Smooth muscle cell (in vitro differentiated cells): ENCODE measurements at regions not wholly inside any gene's neighbourhood (a gene's known extent, or its start where the extent isn't known, plus 50 kb on each side); places are given as distances from the start of the nearest gene placed in this dataset.

Experiments used
- DNase-seq: peaks from one replicate; lab custom pipeline; 2025; ENCODE audit not compliant: unreplicated experiment; lab: John Stamatoyannopoulos, UW
- H2AFZ ChIP-seq: fragments of 200-600 bp; sonication (generic); 2 replicates; pipeline ENCODE4 v1.6.0; 2016; ENCODE audit warnings: antibody characterized with exemption, low read depth, mild to moderate bottlenecking
- H3F3A ChIP-seq: fragments of 200-600 bp; sonication (generic); 2 replicates; pipeline ENCODE4 v1.6.0; 2017; ENCODE audit warnings: antibody characterized with exemption, low read depth
- H3K27ac ChIP-seq: fragments of 200-600 bp; sonication (generic); 2 replicates; pipeline ENCODE4 v1.5.1; 2016; ENCODE audit warnings: low read depth, mild to moderate bottlenecking
- H3K27me3 ChIP-seq: fragments of 200-600 bp; sonication (generic); 2 replicates; pipeline ENCODE4 v1.6.1; 2016; ENCODE audit warnings: low read depth, mild to moderate bottlenecking
- H3K36me3 ChIP-seq: fragments of 200-600 bp; sonication (generic); 2 replicates; pipeline ENCODE4 v1.5.1; 2016; ENCODE audit warnings: low read depth
- H3K4me1 ChIP-seq: fragments of 200-600 bp; sonication (generic); 2 replicates; pipeline ENCODE4 v1.5.1; 2016; ENCODE audit warnings: low read depth
- H3K4me2 ChIP-seq: fragments of 200-600 bp; sonication (generic); 2 replicates; pipeline ENCODE4 v1.6.0; 2016; ENCODE audit warnings: mild to moderate bottlenecking
- H3K4me3 ChIP-seq: fragments of 200-600 bp; sonication (generic); 2 replicates; pipeline ENCODE4 v1.5.1; 2016; ENCODE audit warnings: mild to moderate bottlenecking
- H3K79me2 ChIP-seq: fragments of 200-600 bp; sonication (generic); 2 replicates; pipeline ENCODE4 v1.6.0; 2016; ENCODE audit warnings: low read depth, mild to moderate bottlenecking
- H3K9ac ChIP-seq: fragments of 200-600 bp; sonication (generic); 2 replicates; pipeline ENCODE4 v1.6.0; 2016; ENCODE audit warnings: low read depth
- H3K9me3 ChIP-seq: fragments of 200-600 bp; sonication (generic); replicated peaks from 2 replicates; pipeline ENCODE4 v1.5.1; 2016; ENCODE audit warnings: low read depth
- H4K20me1 ChIP-seq: fragments of 200-600 bp; sonication (generic); 2 replicates; pipeline ENCODE4 v1.6.0; 2016; ENCODE audit warnings: low read depth
- CTCF ChIP-seq: fragments of 200-600 bp; sonication (generic); IDR thresholded peaks from 2 replicates; pipeline ENCODE4 v1.5.1; 2017; ENCODE audit warnings: borderline replicate concordance, mild to moderate bottlenecking, antibody characterized with exemption; ENCODE audit not compliant: insufficient read depth, poor library complexity, severe bottlenecking
- WGBS: methylation state at CpG from one replicate; pipeline ENCODE4 v1.1.7; 2016; ENCODE audit warnings: low lambda C conversion rate; 5-methylcytosine and 5-hydroxymethylcytosine counted together

- Histone ChIP-seq H3F3A (no peaks in the 10 kb centered on the region), H3K9me3 (peaks cover 5% of the 10 kb centered on the region)
- TF ChIP-seq CTCF: no peak
Observed at GRCh38 chr17:12301551-12301950, 280.9 kb downstream of the MAP2K4 start.

GRCh38 chr17:12302711-12303110, 282.0 kb downstream of the MAP2K4 start:
- DNase-seq: no peak
- 91% methylated on average over 3 of the region's 3 CpGs for WGBS
- Histone ChIP-seq H3K79me2 (no peaks in the 10 kb centered on the region), H3K27ac (no peak overlapping the region), H2AFZ (no peak overlapping the region), H3K9ac (no peak overlapping the region), H3K27me3 (no peaks in the 10 kb centered on the region), H4K20me1 (no peaks in the 10 kb centered on the region), H3K36me3 (no peaks in the 10 kb centered on the region), H3F3A (no peaks in the 10 kb centered on the region), H3K4me3 (no peak overlapping the region), H3K4me2 (no peak overlapping the region), H3K9me3 (peaks cover 5% of the 10 kb centered on the region), H3K4me1 (no peaks in the 10 kb centered on the region)
- TF ChIP-seq CTCF: no peak

More at GRCh38 chr17:12301551-12301950, 280.9 kb downstream of the MAP2K4 start:
- H4K20me1 ChIP-seq: no peaks in the 10 kb centered on the region
- DNase-seq: no peak
- no peak overlapping the region for H3K4me2 ChIP-seq
- no peak overlapping the region for H3K27ac ChIP-seq
- H3K36me3 ChIP-seq: no peaks in the 10 kb centered on the region
- no peaks in the 10 kb centered on the region for H3K79me2 ChIP-seq
- H3K4me3 ChIP-seq: no peak overlapping the region
- H3K27me3 ChIP-seq: no peaks in the 10 kb centered on the region
- WGBS: 93% methylated on average over 4 of the region's 4 CpGs
- no peaks in the 10 kb centered on the region for H3K4me1 ChIP-seq
- H3K9ac ChIP-seq: no peak overlapping the region
- no peak overlapping the region for H2AFZ ChIP-seq

- 100% methylated on average over 1 of the region's 1 CpG for WGBS
- TF ChIP-seq CTCF: no peak
Observed at GRCh38 chr17:12310811-12311210, 290.1 kb downstream of the MAP2K4 start.

GRCh38 chr17:12312692-12313091, 292.0 kb downstream of the MAP2K4 start:
- Histone ChIP-seq H3K9ac (no peak overlapping the region), H3K36me3 (no peaks in the 10 kb centered on the region), H3K27ac (no peak overlapping the region), H3K4me3 (no peak overlapping the region), H3K79me2 (no peaks in the 10 kb centered on the region), H3K4me2 (no peak overlapping the region), H3K27me3 (no peaks in the 10 kb centered on the region), H3K4me1 (no peaks in the 10 kb centered on the region), H4K20me1 (no peaks in the 10 kb centered on the region), H2AFZ (no peak overlapping the region), H3K9me3 (peaks cover 5% of the 10 kb centered on the region), H3F3A (no peaks in the 10 kb centered on the region)
- no peak for DNase-seq
- TF ChIP-seq CTCF: no peak

More at GRCh38 chr17:12310811-12311210, 290.1 kb downstream of the MAP2K4 start:
- no peak overlapping the region for H3K9ac ChIP-seq
- H3K4me2 ChIP-seq: no peak overlapping the region
- H3K27me3 ChIP-seq: no peaks in the 10 kb centered on the region
- no peaks in the 10 kb centered on the region for H3K79me2 ChIP-seq
- H4K20me1 ChIP-seq: no peaks in the 10 kb centered on the region
- H3K4me1 ChIP-seq: no peaks in the 10 kb centered on the region
- no peak overlapping the region for H3K27ac ChIP-seq
- H3K4me3 ChIP-seq: no peak overlapping the region
- peaks cover 5% of the 10 kb centered on the region for H3K9me3 ChIP-seq
- DNase-seq: no peak
- no peaks in the 10 kb centered on the region for H3F3A ChIP-seq
- H3K36me3 ChIP-seq: no peaks in the 10 kb centered on the region
- H2AFZ ChIP-seq: no peak overlapping the region
